ENCODE measurements at regions not wholly inside any gene's neighbourhood (a gene's known extent, or its start where the extent isn't known, plus 50 kb on each side); places are given as distances from the start of the nearest gene placed in this dataset.

- no peaks in the 10 kb centered on the region for H3K27me3 ChIP-seq (ENCODE audit: insufficient read depth, low read depth)
- H2AFZ ChIP-seq (ENCODE audit: low read depth): no peak overlapping the region
- no peaks in the 10 kb centered on the region for H3K36me3 ChIP-seq (ENCODE audit: insufficient read depth)
- H3K4me3 ChIP-seq (IDR thresholded peaks at IDR 0.05; ENCODE audit: insufficient read depth, low read depth, low read length): no peak overlapping the region
- H3K4me2 ChIP-seq: no peak overlapping the region
- H3K4me1 ChIP-seq (ENCODE audit: low read depth, poor library complexity, severe bottlenecking): no peaks in the 10 kb centered on the region
- no peaks in the 10 kb centered on the region for H3K79me2 ChIP-seq (ENCODE audit: insufficient read depth, low read depth)
- no peaks in the 10 kb centered on the region for H4K20me1 ChIP-seq (ENCODE audit: insufficient read depth)
- no peak overlapping the region for H3K27ac ChIP-seq
- H3K9ac ChIP-seq: no peak overlapping the region
- TF ChIP-seq CTCF (conservative IDR thresholded peaks at IDR 0.05; ENCODE audit: low read depth, low read length): no peak
Measured at GRCh38 chr12:91819132-91819447, 326.6 kb downstream of the BTG1 start.

DNA sequence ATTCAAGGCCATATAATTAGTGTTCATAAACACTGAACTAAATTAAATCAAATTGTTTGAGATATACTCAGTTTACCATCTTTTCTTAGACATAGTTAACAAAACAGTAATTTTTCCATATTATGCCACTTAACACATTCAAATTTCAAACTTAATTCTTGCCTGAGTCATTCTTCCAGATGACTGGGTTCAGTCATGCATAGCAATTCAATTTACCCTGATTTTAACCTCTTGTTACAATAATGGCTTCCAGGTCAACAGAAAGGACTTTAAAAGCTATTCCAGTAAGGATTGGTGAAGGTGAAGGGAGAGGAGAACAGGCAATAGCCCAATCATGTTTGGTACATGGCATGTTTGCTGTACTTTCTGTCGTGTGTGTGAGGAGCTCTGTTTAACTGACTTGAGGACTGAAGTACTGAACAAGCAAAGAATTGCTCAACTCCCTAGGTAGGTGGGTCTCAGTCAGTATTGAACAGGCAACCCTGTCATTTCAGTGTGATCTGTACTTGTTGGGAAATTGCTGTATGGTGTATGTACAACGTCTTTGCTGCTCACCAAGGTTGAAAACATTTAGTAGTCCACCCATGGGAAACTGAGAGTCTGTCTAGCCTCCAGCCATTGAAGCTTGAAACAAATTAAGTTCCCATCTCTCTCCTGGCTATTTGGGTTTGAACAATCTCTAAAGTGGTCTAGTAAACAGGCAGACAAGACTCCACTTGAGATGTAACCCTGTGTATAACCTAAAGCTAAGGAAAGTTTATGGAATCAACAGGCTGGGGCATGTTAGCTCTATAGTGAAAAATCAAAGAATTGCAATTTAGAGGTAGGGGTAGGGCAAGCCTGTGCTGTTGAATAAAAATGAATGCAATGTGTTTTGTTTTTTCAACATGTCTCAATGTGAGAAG is 327.2 kb downstream of the BTG1 start:
- Histone ChIP-seq H3K4me1 (ENCODE audit: low read depth, poor library complexity, severe bottlenecking) (no peaks in the 10 kb centered on the region), H3K9ac (no peak overlapping the region), H3K36me3 (ENCODE audit: insufficient read depth) (no peaks in the 10 kb centered on the region), H2AFZ (ENCODE audit: low read depth) (no peak overlapping the region), H3K4me3 (IDR thresholded peaks at IDR 0.05; ENCODE audit: insufficient read depth, low read depth, low read length) (no peak overlapping the region), H3K27me3 (ENCODE audit: insufficient read depth, low read depth) (no peaks in the 10 kb centered on the region), H4K20me1 (ENCODE audit: insufficient read depth) (no peaks in the 10 kb centered on the region), H3K27ac (no peak overlapping the region), H3K79me2 (ENCODE audit: insufficient read depth, low read depth) (no peaks in the 10 kb centered on the region), H3K4me2 (no peak overlapping the region)
- TF ChIP-seq CTCF (conservative IDR thresholded peaks at IDR 0.05; ENCODE audit: low read depth, low read length): no peak

- H4K20me1 ChIP-seq (ENCODE audit: insufficient read depth): no peaks in the 10 kb centered on the region
- TF ChIP-seq CTCF (conservative IDR thresholded peaks at IDR 0.05; ENCODE audit: low read depth, low read length): no peak
- no peak overlapping the region for H3K27ac ChIP-seq
- H3K27me3 ChIP-seq (ENCODE audit: insufficient read depth, low read depth): no peaks in the 10 kb centered on the region
- H3K9ac ChIP-seq: no peak overlapping the region
- H3K79me2 ChIP-seq (ENCODE audit: insufficient read depth, low read depth): no peaks in the 10 kb centered on the region
- no peak overlapping the region for H2AFZ ChIP-seq (ENCODE audit: low read depth)
- H3K36me3 ChIP-seq (ENCODE audit: insufficient read depth): no peaks in the 10 kb centered on the region
- no peak overlapping the region for H3K4me3 ChIP-seq (IDR thresholded peaks at IDR 0.05; ENCODE audit: insufficient read depth, low read depth, low read length)
- no peaks in the 10 kb centered on the region for H3K4me1 ChIP-seq (ENCODE audit: low read depth, poor library complexity, severe bottlenecking)
- no peak overlapping the region for H3K4me2 ChIP-seq
Measured at GRCh38 chr12:91817517-91817916, 328.1 kb downstream of the BTG1 start.

DNA sequence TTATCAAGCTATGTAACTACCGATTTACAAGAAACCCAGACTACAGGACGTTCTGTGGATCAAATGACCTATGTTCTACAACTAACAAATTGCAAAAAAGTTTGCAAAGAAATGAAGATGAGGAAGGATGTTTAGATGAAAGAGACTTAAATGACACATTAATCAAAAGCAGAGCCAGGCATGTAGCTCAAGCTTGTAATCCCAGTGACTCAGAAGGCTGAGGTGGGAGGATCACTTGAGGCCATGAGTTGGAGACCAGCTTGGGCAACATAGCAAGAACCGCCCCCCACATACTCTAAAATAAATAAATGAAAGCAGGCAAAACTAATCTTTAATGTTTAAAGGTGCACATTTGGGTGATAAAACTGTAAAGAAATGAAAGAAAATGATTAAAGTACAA is 331.9 kb downstream of the BTG1 start:
- Histone ChIP-seq H3K4me2 (no peak overlapping the region), H3K27ac (no peak overlapping the region), H4K20me1 (ENCODE audit: insufficient read depth) (no peaks in the 10 kb centered on the region), H3K4me1 (ENCODE audit: low read depth, poor library complexity, severe bottlenecking) (no peaks in the 10 kb centered on the region), H3K9ac (no peak overlapping the region), H3K36me3 (ENCODE audit: insufficient read depth) (no peaks in the 10 kb centered on the region), H3K79me2 (ENCODE audit: insufficient read depth, low read depth) (no peaks in the 10 kb centered on the region), H2AFZ (ENCODE audit: low read depth) (no peak overlapping the region), H3K4me3 (IDR thresholded peaks at IDR 0.05; ENCODE audit: insufficient read depth, low read depth, low read length) (no peak overlapping the region), H3K27me3 (ENCODE audit: insufficient read depth, low read depth) (no peaks in the 10 kb centered on the region)
- no peak for TF ChIP-seq CTCF (conservative IDR thresholded peaks at IDR 0.05; ENCODE audit: low read depth, low read length)

All from KMS-11 (cell line).